ENCODE measurements at regions not wholly inside any gene's neighbourhood (a gene's known extent, or its start where the extent isn't known, plus 50 kb on each side); places are given as distances from the start of the nearest gene placed in this dataset.

DNA sequence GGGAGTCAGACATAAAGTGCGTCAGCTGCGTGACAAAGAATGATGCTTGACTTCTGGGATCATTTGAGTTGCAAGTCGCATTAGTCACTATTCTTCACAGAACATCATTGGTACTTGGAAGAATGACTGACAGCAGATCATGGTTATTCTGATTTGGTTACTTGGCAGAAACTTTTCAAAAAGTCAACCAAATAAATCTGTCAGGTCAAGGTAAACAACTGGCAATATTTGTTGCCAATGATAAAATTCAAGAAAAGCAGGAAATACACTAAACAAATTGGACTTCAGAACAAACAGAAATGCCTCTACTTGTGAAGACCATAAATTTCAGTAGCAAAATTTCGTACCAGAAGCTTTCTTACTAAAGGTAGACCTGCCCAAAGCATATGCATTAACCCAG is 221.6 kb downstream of the TFAP2A start:
- no peak overlapping the region for H3K27ac ChIP-seq (ENCODE audit: low read depth, low read length)
- no peak overlapping the region for H3K9ac ChIP-seq (ENCODE audit: low read length)
- H3K9me3 ChIP-seq (ENCODE audit: control insufficient read depth in 1 of 2, insufficient read depth in 1 of 2, low read depth in 1 of 2, low read length in 2 of 2), result no peaks in the 10 kb centered on the region
- no peaks in the 10 kb centered on the region for H3K36me3 ChIP-seq (ENCODE audit: control insufficient read depth in 1 of 2, insufficient read depth in 2 of 2, low read length in 2 of 2)
- ChIA-PET RAD21 (ENCODE audit: low non-redundant PET in 1 of 2, low total read pairs in 2 of 2, uncharacterized antibody in 2 of 2, unreplicated experiment in 2 of 2) (no interaction called here), POLR2A (no interaction called here), CTCF (no interaction called here)
- no peak for ATAC-seq
- no peaks in the 10 kb centered on the region for H3K79me2 ChIP-seq (ENCODE audit: insufficient read depth, low read length)
- H3K27me3 ChIP-seq (ENCODE audit: insufficient read depth, low read length), result no peaks in the 10 kb centered on the region
- intact Hi-C loops (cut with micrococcal nuclease), result no loop called here
- H3K4me2 ChIP-seq (ENCODE audit: low read length), result no peak overlapping the region
- no peak overlapping the region for H3K4me3 ChIP-seq (replicated peaks in 1 of 2; ENCODE audit: low read depth in 1 of 2, low read length in 2 of 2)
- no peaks in the 10 kb centered on the region for H4K20me1 ChIP-seq (ENCODE audit: insufficient read depth)
- TF ChIP-seq FOSL1 (IDR thresholded peaks at IDR 0.05; ENCODE audit: low read depth) (no peak), CBX3 (IDR thresholded peaks at IDR 0.05; ENCODE audit: low read depth) (no peak), POLR2AphosphoS5 (IDR thresholded peaks at IDR 0.05; ENCODE audit: low read depth, low read length) (no peak), POLR2A (IDR thresholded peaks at IDR 0.05; ENCODE audit: borderline replicate concordance, extremely low read depth, insufficient read depth, insufficient read length) (no peak), CEBPB (IDR thresholded peaks at IDR 0.05; ENCODE audit: low read depth) (no peak), SIN3A (IDR thresholded peaks at IDR 0.05; ENCODE audit: low read depth) (no peak), YY1 (IDR thresholded peaks at IDR 0.05; ENCODE audit: extremely low read depth, insufficient replicate concordance, low read depth, low read length) (no peak), ZFX (IDR thresholded peaks at IDR 0.05) (no peak), EZH2phosphoT487 (IDR thresholded peaks at IDR 0.05; ENCODE audit: borderline replicate concordance) (no peak), TCF7L2 (IDR thresholded peaks at IDR 0.05; ENCODE audit: borderline replicate concordance, extremely low read depth, insufficient read depth, insufficient read length) (no peak), EZH2 (IDR thresholded peaks at IDR 0.05) (no peak), EGR1 (IDR thresholded peaks at IDR 0.05; ENCODE audit: low read depth) (no peak), SRF (IDR thresholded peaks at IDR 0.05; ENCODE audit: low read depth) (no peak)
- TF ChIP-seq, protein P1, sequence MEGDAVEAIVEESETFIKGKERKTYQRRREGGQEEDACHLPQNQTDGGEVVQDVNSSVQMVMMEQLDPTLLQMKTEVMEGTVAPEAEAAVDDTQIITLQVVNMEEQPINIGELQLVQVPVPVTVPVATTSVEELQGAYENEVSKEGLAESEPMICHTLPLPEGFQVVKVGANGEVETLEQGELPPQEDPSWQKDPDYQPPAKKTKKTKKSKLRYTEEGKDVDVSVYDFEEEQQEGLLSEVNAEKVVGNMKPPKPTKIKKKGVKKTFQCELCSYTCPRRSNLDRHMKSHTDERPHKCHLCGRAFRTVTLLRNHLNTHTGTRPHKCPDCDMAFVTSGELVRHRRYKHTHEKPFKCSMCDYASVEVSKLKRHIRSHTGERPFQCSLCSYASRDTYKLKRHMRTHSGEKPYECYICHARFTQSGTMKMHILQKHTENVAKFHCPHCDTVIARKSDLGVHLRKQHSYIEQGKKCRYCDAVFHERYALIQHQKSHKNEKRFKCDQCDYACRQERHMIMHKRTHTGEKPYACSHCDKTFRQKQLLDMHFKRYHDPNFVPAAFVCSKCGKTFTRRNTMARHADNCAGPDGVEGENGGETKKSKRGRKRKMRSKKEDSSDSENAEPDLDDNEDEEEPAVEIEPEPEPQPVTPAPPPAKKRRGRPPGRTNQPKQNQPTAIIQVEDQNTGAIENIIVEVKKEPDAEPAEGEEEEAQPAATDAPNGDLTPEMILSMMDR (IDR thresholded peaks at IDR 0.05 in 2 of 3, conservative IDR thresholded peaks at IDR 0.05 in 1 of 3; ENCODE audit: borderline replicate concordance in 1 of 3, insufficient read depth in 1 of 3, low read depth in 2 of 3, low read length in 2 of 3), result no peak
- TF ChIP-seq, protein P2, sequence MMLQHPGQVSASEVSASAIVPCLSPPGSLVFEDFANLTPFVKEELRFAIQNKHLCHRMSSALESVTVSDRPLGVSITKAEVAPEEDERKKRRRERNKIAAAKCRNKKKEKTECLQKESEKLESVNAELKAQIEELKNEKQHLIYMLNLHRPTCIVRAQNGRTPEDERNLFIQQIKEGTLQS (IDR thresholded peaks at IDR 0.05), result no peak
- BruUV-seq (replicated peaks), result no TSS peak
- H3K9me2 ChIP-seq (ENCODE audit: insufficient read depth), result no peaks in the 10 kb centered on the region
- DNase-seq (ENCODE audit: low read depth, low spot score), result no peak
- no peak overlapping the region for H2AFZ ChIP-seq (ENCODE audit: low read depth, low read length, poor library complexity, severe bottlenecking)
- H3K4me1 ChIP-seq (ENCODE audit: control insufficient read depth in 1 of 2, insufficient read depth in 2 of 2, low read length in 2 of 2), result no peaks in the 10 kb centered on the region
